HepG2 (cell line): ENCODE measurements at regions not wholly inside any gene's neighbourhood (a gene's known extent, or its start where the extent isn't known, plus 50 kb on each side); places are given as distances from the start of the nearest gene placed in this dataset.

Experiments
- ATAC-seq: fragments of 200-7000 bp; cut with Tn5 transposase; 3 replicates; pipeline ENCODE4 v1.9.1; 2020; ENCODE audit warnings: mild to moderate bottlenecking, moderate library complexity
- BruUV-seq: library from RNA; stranded (reverse); fragments of 400-500 nt; replicated peaks from 2 replicates; lab custom pipeline; 2021; lab: Mats Ljungman, UMichigan
- CTCF ChIA-PET: fragments of 300-600 bp; formaldehyde crosslinking; extraction: SDS; loops from one replicate; lab custom pipeline; 2021; ENCODE audit warnings: low total read pairs, inconsistent platforms, low intra/inter-chr PET ratio; lab: Yijun Ruan, JAX
- POLR2A ChIA-PET: fragments of 350-600 bp; sonication (Branson Sonifier 250); formaldehyde crosslinking; loops from one replicate; lab custom pipeline; 2020; ENCODE audit warnings: antibody characterized with exemption, inconsistent platforms; lab: Yijun Ruan, JAX
- DNase-seq: peaks from one replicate; pipeline ENCODE4 v3.0.0-alpha.2; 2015; ENCODE audit warnings: low spot score
- FAIRE-seq: peaks from 3 replicates; lab custom pipeline; 2011; peaks lifted over from hg19 to GRCh38; lab: Jason Lieb, UNC
- H2AFZ ChIP-seq: one replicate; pipeline ENCODE4 v1.6.1; 2011; ENCODE audit warnings: low read length, inconsistent platforms
- H3K27ac ChIP-seq: fragments of 300-600 bp; 3 replicates; pipeline ENCODE4 v1.8.0; 2011; ENCODE audit warnings: mixed run types, mild to moderate bottlenecking, mixed read lengths, low read length, inconsistent platforms; ENCODE audit not compliant: insufficient read depth; ENCODE audit errors: extremely low read length
- H3K27me3 ChIP-seq, 2 experiments: fragments of 200-600 bp in 1 of 2; 2 replicates in 1 of 2; 3 replicates in 1 of 2; pipeline versions ENCODE4 v1.6.0 to v1.8.0; 2011; ENCODE audit warnings: low read length in 2 of 2, mild to moderate bottlenecking in 2 of 2, moderate library complexity in 2 of 2, inconsistent platforms in 1 of 2; ENCODE audit not compliant: insufficient read depth in 2 of 2, control insufficient read depth in 1 of 2
- H3K36me3 ChIP-seq, 2 experiments: fragments of 200-600 bp in 1 of 2; replicated peaks in 1 of 2; 2 replicates in 1 of 2; 3 replicates in 1 of 2; pipeline versions ENCODE4 v1.5.1 to v1.8.0; 2011; ENCODE audit warnings: low read length in 2 of 2, inconsistent platforms in 1 of 2; ENCODE audit not compliant: insufficient read depth in 2 of 2, control insufficient read depth in 1 of 2
- H3K4me1 ChIP-seq: 2 replicates; pipeline ENCODE4 v1.5.1; 2012; ENCODE audit warnings: low read length, inconsistent platforms; ENCODE audit not compliant: insufficient read depth
- H3K4me2 ChIP-seq: 2 replicates; pipeline ENCODE4 v1.6.0; 2011; ENCODE audit warnings: low read depth, low read length, inconsistent platforms
- H3K4me3 ChIP-seq, 3 experiments: fragments of 200-600 bp in 1 of 3; sonication (generic), shearing (Covaris generic) in 1 of 3; replicated peaks in 1 of 3; 2 replicates each; pipeline ENCODE4 v1.5.1; 2011 to 2016; ENCODE audit warnings: low read length in 3 of 3, inconsistent platforms in 2 of 3, low read depth in 2 of 3, mild to moderate bottlenecking in 2 of 3, control low read depth in 1 of 3, mixed read lengths in 1 of 3; ENCODE audit not compliant: insufficient read depth in 1 of 3
- H3K79me2 ChIP-seq: one replicate; pipeline ENCODE4 v1.6.1; 2011; ENCODE audit warnings: low read length, inconsistent platforms; ENCODE audit not compliant: insufficient read depth
- H3K9ac ChIP-seq: 2 replicates; pipeline ENCODE4 v1.6.0; 2011; ENCODE audit warnings: mild to moderate bottlenecking, low read depth, low read length, inconsistent platforms; ENCODE audit not compliant: insufficient read depth
- H3K9me3 ChIP-seq: 2 replicates; pipeline ENCODE4 v1.5.1; 2012; ENCODE audit warnings: mild to moderate bottlenecking, low read length
- H4K20me1 ChIP-seq: 2 replicates; pipeline ENCODE4 v1.6.0; 2011; ENCODE audit warnings: inconsistent platforms, mild to moderate bottlenecking, low read length, moderate library complexity; ENCODE audit not compliant: insufficient read depth
- ATRX ChIP-seq: sonication (generic); formaldehyde crosslinking; IDR thresholded peaks from 2 replicates; pipeline ENCODE4 v1.4.0; 2020; ENCODE audit warnings: missing genetic modification reagents, borderline replicate concordance
- PPARG ChIP-seq: conservative IDR thresholded peaks from 2 replicates; pipeline ENCODE4 v1.6.1; 2016; ENCODE audit warnings: missing biosample characterization, missing genetic modification reagents
- PRPF4 ChIP-seq: fragments of 200-400 bp; formaldehyde crosslinking; IDR thresholded peaks from 2 replicates; pipeline ENCODE4 v1.6.1; 2016; ENCODE audit warnings: low read length, low read depth; ENCODE audit not compliant: poor library complexity, severe bottlenecking
- TCF12 ChIP-seq, 2 experiments: fragments of 450-650 bp in 1 of 2; sonication (generic) in 1 of 2; formaldehyde crosslinking in 1 of 2; IDR thresholded peaks; 2 replicates each; pipeline versions ENCODE4 v1.6.1 to v1.8.0; 2017 to 2022; ENCODE audit warnings: antibody characterized with exemption in 1 of 2, mild to moderate bottlenecking in 1 of 2, missing genetic modification reagents in 1 of 2, moderate library complexity in 1 of 2
- YEATS2 ChIP-seq: sonication (generic); formaldehyde crosslinking; IDR thresholded peaks from 2 replicates; pipeline ENCODE4 v1.4.0; 2020; ENCODE audit warnings: missing genetic modification reagents, borderline replicate concordance
- ZMYM3 ChIP-seq: sonication (generic); formaldehyde crosslinking; IDR thresholded peaks from 2 replicates; pipeline ENCODE4 v1.5.1; 2020; ENCODE audit warnings: mild to moderate bottlenecking, missing genetic modification reagents
- ZNF451 ChIP-seq: sonication (generic); formaldehyde crosslinking; IDR thresholded peaks from 2 replicates; pipeline ENCODE4 v1.5.0; 2020; ENCODE audit warnings: mild to moderate bottlenecking, missing genetic modification reagents
- ZNF567 ChIP-seq: sonication (generic); formaldehyde crosslinking; IDR thresholded peaks from 2 replicates; pipeline ENCODE4 v1.8.1; 2023; ENCODE audit warnings: mild to moderate bottlenecking, missing genetic modification reagents, borderline replicate concordance
- ZNF772 ChIP-seq: sonication (generic); formaldehyde crosslinking; IDR thresholded peaks from 2 replicates; pipeline ENCODE4 v1.5.0; 2020; ENCODE audit warnings: mild to moderate bottlenecking, missing genetic modification reagents
- WGBS: methylation state at CpG from one replicate; pipeline ENCODE4 v1.1.6; 2017; ENCODE audit warnings: low lambda C conversion rate; 5-methylcytosine and 5-hydroxymethylcytosine counted together
- in situ Hi-C: cut with HindIII; loops from 2 replicates; pipeline ENCODE4 v1.10.0; 2017; ENCODE audit warnings: low pct_unique_long_range_greater_than_20kb; ENCODE audit not compliant: extremely low pct_ligation_motif_present
- intact Hi-C: fragments of 100-400 bp; cut with micrococcal nuclease; formaldehyde crosslinking; loops from one replicate; pipeline ENCODE4 v1.10.0; 2022; ENCODE audit not compliant: unreplicated experiment
- TF ChIP-seq, protein P1 (sequence below): sonication (generic); formaldehyde crosslinking; IDR thresholded peaks from 2 replicates; pipeline ENCODE4 v1.4.0; 2020; ENCODE audit warnings: mild to moderate bottlenecking, missing genetic modification reagents, borderline replicate concordance
- TF ChIP-seq, protein P2 (sequence below): sonication (generic); formaldehyde crosslinking; IDR thresholded peaks from 2 replicates; pipeline ENCODE4 v1.5.0; 2020; ENCODE audit warnings: mild to moderate bottlenecking, missing genetic modification reagents, borderline replicate concordance
- TF ChIP-seq, protein P3 (sequence below): sonication (generic); formaldehyde crosslinking; IDR thresholded peaks from 2 replicates; pipeline ENCODE4 v1.4.0; 2020; ENCODE audit warnings: mild to moderate bottlenecking, missing genetic modification reagents

GRCh38 chr16:80122115-80122514 is 418.7 kb upstream of the DYNLRB2 start:
- DNase-seq, result no peak
- H3K4me3 ChIP-seq, result no peak overlapping the region
- ATAC-seq, result no peak
- no peaks in the 10 kb centered on the region for H4K20me1 ChIP-seq
- WGBS, result 50% methylated on average over 9 of the region's 9 CpGs
- ChIA-PET CTCF (no interaction called here), POLR2A (no interaction called here)
- no peak overlapping the region for H3K4me2 ChIP-seq
- BruUV-seq, result no TSS peak
- no peak for FAIRE-seq
- no peaks in the 10 kb centered on the region for H3K27me3 ChIP-seq
- no peaks in the 10 kb centered on the region for H3K4me1 ChIP-seq
- intact Hi-C loops, result no loop called here
- H3K9ac ChIP-seq, result no peak overlapping the region
- no peak overlapping the region for H2AFZ ChIP-seq
- no peaks in the 10 kb centered on the region for H3K79me2 ChIP-seq
- no peak overlapping the region for H3K27ac ChIP-seq
- in situ Hi-C loops, result no loop called here
- H3K9me3 ChIP-seq, result 0 out of 2 replicates have a peak, but pooled peaks cover 6% of the 10 kb centered on the region
- H3K36me3 ChIP-seq, result no peaks in the 10 kb centered on the region
- TF ChIP-seq ZMYM3 (CRISPR knock-in tag) (no peak), ATRX (no peak), PRPF4 (no peak), ZNF567 (CRISPR knock-in tag) (no peak), YEATS2 (CRISPR knock-in tag) (no peak), TCF12 (IDR thresholded peaks at IDR 0.05) (no peak), TCF12 (CRISPR knock-in tag; IDR thresholded peaks at IDR 0.05) (no peak), ZNF772 (CRISPR knock-in tag) (no peak), ZNF451 (CRISPR knock-in tag) (no peak), PPARG (CRISPR knock-in tag) (no peak)
- TF ChIP-seq, protein P1, sequence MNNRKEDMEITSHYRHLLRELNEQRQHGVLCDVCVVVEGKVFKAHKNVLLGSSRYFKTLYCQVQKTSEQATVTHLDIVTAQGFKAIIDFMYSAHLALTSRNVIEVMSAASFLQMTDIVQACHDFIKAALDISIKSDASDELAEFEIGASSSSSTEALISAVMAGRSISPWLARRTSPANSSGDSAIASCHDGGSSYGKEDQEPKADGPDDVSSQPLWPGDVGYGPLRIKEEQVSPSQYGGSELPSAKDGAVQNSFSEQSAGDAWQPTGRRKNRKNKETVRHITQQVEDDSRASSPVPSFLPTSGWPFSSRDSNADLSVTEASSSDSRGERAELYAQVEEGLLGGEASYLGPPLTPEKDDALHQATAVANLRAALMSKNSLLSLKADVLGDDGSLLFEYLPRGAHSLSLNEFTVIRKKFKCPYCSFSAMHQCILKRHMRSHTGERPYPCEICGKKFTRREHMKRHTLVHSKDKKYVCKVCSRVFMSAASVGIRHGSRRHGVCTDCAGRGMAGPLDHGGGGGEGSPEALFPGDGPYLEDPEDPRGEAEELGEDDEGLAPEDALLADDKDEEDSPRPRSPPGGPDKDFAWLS, result no peak
- TF ChIP-seq, protein P2, sequence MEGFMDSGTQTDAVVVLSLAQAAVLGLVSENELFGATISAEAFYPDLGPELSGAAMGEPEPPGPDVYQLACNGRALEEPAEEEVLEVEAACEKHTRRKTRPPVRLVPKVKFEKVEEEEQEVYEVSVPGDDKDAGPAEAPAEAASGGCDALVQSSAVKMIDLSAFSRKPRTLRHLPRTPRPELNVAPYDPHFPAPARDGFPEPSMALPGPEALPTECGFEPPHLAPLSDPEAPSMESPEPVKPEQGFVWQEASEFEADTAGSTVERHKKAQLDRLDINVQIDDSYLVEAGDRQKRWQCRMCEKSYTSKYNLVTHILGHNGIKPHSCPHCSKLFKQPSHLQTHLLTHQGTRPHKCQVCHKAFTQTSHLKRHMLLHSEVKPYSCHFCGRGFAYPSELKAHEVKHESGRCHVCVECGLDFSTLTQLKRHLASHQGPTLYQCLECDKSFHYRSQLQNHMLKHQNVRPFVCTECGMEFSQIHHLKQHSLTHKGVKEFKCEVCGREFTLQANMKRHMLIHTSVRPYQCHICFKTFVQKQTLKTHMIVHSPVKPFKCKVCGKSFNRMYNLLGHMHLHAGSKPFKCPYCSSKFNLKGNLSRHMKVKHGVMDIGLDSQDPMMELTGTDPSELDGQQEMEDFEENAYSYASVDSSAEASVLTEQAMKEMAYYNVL, result no peak
- TF ChIP-seq, protein P3, sequence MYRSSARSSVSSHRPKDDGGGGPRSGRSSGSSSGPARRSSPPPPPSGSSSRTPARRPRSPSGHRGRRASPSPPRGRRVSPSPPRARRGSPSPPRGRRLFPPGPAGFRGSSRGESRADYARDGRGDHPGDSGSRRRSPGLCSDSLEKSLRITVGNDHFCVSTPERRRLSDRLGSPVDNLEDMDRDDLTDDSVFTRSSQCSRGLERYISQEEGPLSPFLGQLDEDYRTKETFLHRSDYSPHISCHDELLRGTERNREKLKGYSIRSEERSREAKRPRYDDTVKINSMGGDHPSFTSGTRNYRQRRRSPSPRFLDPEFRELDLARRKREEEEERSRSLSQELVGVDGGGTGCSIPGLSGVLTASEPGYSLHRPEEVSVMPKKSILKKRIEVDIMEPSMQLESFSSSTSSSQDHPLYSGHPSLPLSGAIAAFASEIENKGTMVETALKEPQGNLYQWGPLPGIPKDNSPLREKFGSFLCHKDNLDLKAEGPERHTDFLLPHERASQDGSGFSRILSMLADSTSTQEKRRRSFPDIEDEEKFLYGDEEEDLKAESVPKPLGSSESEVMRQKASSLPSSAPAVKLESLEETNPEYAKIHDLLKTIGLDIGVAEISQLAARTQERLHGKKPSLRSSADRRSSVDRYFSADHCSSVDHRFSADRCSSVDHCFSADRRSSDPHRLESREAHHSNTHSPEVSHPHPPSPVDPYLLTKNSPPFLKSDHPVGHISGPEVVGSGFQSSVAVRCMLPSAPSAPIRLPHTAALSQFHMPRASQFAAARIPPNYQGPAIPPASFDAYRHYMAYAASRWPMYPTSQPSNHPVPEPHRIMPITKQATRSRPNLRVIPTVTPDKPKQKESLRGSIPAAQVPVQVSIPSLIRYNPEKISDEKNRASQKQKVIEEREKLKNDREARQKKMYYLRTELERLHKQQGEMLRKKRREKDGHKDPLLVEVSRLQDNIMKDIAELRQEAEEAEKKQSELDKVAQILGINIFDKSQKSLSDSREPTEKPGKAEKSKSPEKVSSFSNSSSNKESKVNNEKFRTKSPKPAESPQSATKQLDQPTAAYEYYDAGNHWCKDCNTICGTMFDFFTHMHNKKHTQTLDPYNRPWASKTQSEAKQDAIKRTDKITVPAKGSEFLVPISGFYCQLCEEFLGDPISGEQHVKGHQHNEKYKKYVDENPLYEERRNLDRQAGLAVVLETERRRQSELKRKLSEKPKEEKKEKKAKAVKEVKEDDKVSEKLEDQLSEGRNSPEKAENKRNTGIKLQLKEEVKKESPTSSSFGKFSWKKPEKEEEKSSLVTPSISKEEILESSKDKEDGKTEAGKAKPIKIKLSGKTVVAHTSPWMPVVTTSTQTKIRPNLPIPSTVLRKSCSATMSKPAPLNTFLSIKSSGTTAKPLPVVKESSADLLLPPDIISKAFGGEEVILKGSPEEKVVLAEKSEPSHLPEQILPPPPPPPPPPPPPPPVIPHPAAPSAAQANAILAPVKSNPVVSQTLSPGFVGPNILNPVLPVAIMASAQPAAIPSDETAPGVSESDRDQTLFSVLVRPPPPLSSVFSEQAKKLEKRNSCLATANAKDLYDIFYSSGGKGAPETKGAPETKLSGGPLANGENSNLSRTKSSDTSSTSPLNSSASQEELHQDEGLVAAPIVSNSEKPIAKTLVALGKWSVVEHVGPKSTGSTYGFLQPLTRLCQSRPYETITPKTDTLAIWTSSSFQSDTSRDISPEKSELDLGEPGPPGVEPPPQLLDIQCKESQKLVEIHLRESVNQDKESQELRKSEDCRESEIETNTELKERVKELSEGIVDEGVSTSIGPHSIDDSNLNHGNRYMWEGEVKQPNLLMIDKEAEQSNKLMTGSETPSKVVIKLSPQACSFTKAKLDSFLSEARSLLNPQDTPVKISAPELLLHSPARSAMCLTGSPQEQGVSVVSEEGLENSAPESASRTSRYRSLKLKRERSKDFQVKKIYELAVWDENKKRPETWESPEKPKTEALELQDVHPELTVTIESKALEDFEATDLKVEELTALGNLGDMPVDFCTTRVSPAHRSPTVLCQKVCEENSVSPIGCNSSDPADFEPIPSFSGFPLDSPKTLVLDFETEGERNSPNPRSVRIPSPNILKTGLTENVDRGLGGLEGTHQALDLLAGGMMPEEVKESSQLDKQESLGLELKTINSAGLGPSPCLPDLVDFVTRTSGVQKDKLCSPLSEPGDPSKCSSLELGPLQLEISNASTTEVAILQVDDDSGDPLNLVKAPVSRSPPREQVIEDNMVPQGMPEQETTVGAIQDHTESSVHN (CRISPR knock-in tag), result no peak
